ENCODE measurements at regions not wholly inside any gene's neighbourhood (a gene's known extent, or its start where the extent isn't known, plus 50 kb on each side); places are given as distances from the start of the nearest gene placed in this dataset.

GRCh38 chr2:151113318-151113717 is 148.3 kb downstream of the RBM43 start:
- no peak for TF ChIP-seq EZH2phosphoT487 (IDR thresholded peaks at IDR 0.05; ENCODE audit: low read depth, severe bottlenecking, unreplicated experiment)
- TF ChIP-seq, protein P1, sequence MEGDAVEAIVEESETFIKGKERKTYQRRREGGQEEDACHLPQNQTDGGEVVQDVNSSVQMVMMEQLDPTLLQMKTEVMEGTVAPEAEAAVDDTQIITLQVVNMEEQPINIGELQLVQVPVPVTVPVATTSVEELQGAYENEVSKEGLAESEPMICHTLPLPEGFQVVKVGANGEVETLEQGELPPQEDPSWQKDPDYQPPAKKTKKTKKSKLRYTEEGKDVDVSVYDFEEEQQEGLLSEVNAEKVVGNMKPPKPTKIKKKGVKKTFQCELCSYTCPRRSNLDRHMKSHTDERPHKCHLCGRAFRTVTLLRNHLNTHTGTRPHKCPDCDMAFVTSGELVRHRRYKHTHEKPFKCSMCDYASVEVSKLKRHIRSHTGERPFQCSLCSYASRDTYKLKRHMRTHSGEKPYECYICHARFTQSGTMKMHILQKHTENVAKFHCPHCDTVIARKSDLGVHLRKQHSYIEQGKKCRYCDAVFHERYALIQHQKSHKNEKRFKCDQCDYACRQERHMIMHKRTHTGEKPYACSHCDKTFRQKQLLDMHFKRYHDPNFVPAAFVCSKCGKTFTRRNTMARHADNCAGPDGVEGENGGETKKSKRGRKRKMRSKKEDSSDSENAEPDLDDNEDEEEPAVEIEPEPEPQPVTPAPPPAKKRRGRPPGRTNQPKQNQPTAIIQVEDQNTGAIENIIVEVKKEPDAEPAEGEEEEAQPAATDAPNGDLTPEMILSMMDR (IDR thresholded peaks at IDR 0.05; ENCODE audit: poor library complexity): no peak
- TF ChIP-seq EZH2 (IDR thresholded peaks at IDR 0.05; ENCODE audit: borderline replicate concordance): no peak
- no peaks in the 10 kb centered on the region for H3K9me2 ChIP-seq (replicated peaks; ENCODE audit: insufficient read depth)
- 72% methylated on average over 3 of the region's 3 CpGs for WGBS (ENCODE audit: low lambda C conversion rate, missing lambda C conversion rate)

DNA sequence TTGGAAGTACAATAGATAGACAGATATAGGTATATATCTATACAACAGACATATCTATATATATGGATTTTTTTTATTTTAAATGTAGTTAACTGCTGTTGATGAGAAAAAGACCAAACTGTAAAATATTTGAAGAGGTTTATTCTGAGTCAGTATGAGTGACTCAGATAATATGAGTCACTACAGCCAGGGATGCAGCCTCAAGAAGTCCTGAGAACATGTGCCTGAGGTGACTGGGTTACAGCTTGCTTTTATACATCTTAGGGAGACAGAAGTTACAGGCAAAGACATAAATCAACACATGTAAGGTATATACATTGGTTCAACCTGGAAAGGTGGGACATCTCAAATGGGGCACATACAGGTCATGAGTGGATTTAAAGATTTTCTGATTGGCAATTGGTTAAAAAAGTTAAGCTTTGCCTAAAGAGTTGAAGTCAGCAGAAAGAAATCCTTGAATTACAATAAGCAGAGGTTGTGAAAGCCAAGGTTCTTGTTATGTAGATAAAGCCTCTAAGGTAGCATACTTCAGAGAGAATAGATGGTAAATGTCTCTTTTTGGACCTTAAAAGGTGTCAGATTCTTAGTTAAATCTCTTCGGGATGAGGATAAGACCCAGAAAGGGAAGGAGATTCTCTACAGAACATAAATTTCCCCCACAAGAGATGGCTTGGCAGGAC is 149.9 kb downstream of the RBM43 start:
- Histone ChIP-seq H2AFZ (no peak overlapping the region), H3K27me3 (no peaks in the 10 kb centered on the region), H3K79me2 (no peaks in the 10 kb centered on the region), H3K27ac (no peak overlapping the region), H3K36me3 (replicated peaks; ENCODE audit: insufficient read depth, low read depth) (no peaks in the 10 kb centered on the region), H3K4me1 (ENCODE audit: insufficient read depth) (no peaks in the 10 kb centered on the region), H3K4me2 (no peak overlapping the region), H3K4me3 (no peak overlapping the region), H4K20me1 (ENCODE audit: insufficient read depth, poor library complexity, severe bottlenecking) (no peaks in the 10 kb centered on the region), H3K9me3 (ENCODE audit: low read depth) (no peaks in the 10 kb centered on the region), H3K9me2 (replicated peaks; ENCODE audit: insufficient read depth) (no peaks in the 10 kb centered on the region)
- no peak for TF ChIP-seq EZH2phosphoT487 (IDR thresholded peaks at IDR 0.05; ENCODE audit: low read depth, severe bottlenecking, unreplicated experiment)
- TF ChIP-seq, protein P1 (IDR thresholded peaks at IDR 0.05; ENCODE audit: poor library complexity): no peak
- TF ChIP-seq EZH2 (IDR thresholded peaks at IDR 0.05; ENCODE audit: borderline replicate concordance): no peak
- WGBS (ENCODE audit: low lambda C conversion rate, missing lambda C conversion rate): 45% methylated on average over 1 of the region's 1 CpG
- DNase-seq (ENCODE audit: low spot score): peak; percentile 22

More at GRCh38 chr2:151113318-151113717, 148.3 kb downstream of the RBM43 start:
- Histone ChIP-seq H3K79me2 (no peaks in the 10 kb centered on the region), H3K27ac (no peak overlapping the region), H3K9me3 (ENCODE audit: low read depth) (peaks cover 10% of the 10 kb centered on the region), H3K4me3 (no peak overlapping the region), H2AFZ (no peak overlapping the region), H3K27me3 (no peaks in the 10 kb centered on the region), H3K4me2 (no peak overlapping the region), H3K4me1 (ENCODE audit: insufficient read depth) (no peaks in the 10 kb centered on the region), H4K20me1 (ENCODE audit: insufficient read depth, poor library complexity, severe bottlenecking) (no peaks in the 10 kb centered on the region), H3K36me3 (replicated peaks; ENCODE audit: insufficient read depth, low read depth) (no peaks in the 10 kb centered on the region)
- DNase-seq (ENCODE audit: low spot score): no peak

DNA sequence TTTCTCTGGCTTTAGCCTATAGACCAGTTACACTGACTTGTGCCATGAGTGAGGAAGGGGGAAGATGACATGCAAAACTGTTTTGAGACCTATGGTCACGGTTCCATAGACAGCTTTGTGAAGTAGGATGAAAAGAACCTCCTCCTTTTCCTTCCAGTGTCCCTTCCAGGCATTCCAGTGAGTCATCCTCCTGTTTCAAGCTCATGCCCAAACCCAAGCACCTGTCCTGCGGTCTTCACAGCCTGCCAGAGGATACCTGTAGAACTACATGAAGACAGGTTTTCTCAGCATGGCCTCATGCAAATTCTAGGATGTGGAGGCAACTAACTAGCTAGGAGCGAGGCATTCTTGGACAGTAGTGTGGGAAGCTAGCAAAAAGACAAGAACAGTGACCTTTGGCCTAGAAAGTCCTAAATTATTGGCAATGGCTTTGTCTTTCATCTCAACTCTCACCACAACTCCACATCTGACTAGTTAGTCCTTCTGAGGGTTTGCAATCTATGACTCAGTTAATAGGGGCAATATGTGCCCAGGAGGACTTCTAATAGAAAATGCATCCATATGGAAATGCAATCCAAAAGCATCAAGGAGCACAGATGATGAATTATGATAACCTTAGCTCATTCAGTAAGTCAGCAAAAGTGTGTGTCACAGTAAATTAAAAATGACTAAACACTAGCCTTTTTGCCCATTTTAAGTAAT is 154.7 kb downstream of the RBM43 start:
- Histone ChIP-seq H3K36me3 (replicated peaks; ENCODE audit: insufficient read depth, low read depth) (no peaks in the 10 kb centered on the region), H3K9me3 (ENCODE audit: low read depth) (no peaks in the 10 kb centered on the region), H3K27ac (no peak overlapping the region), H2AFZ (no peak overlapping the region), H3K9me2 (replicated peaks; ENCODE audit: insufficient read depth) (no peaks in the 10 kb centered on the region), H3K27me3 (no peaks in the 10 kb centered on the region), H3K79me2 (no peaks in the 10 kb centered on the region), H4K20me1 (ENCODE audit: insufficient read depth, poor library complexity, severe bottlenecking) (no peaks in the 10 kb centered on the region), H3K4me2 (no peak overlapping the region), H3K4me1 (ENCODE audit: insufficient read depth) (no peaks in the 10 kb centered on the region), H3K4me3 (no peak overlapping the region)
- WGBS (ENCODE audit: low lambda C conversion rate, missing lambda C conversion rate): 97% methylated on average over 3 of the region's 3 CpGs
- TF ChIP-seq EZH2 (IDR thresholded peaks at IDR 0.05; ENCODE audit: borderline replicate concordance) (no peak), EZH2phosphoT487 (IDR thresholded peaks at IDR 0.05; ENCODE audit: low read depth, severe bottlenecking, unreplicated experiment) (no peak)
- TF ChIP-seq, protein P1 (IDR thresholded peaks at IDR 0.05; ENCODE audit: poor library complexity): no peak
- DNase-seq (ENCODE audit: low spot score): no peak
